ENCODE measurements at regions not wholly inside any gene's neighbourhood (a gene's known extent, or its start where the extent isn't known, plus 50 kb on each side); places are given as distances from the start of the nearest gene placed in this dataset.
A peak's percentile ranks its signal among the peaks of the same experiment; 100 is the strongest.

DNA sequence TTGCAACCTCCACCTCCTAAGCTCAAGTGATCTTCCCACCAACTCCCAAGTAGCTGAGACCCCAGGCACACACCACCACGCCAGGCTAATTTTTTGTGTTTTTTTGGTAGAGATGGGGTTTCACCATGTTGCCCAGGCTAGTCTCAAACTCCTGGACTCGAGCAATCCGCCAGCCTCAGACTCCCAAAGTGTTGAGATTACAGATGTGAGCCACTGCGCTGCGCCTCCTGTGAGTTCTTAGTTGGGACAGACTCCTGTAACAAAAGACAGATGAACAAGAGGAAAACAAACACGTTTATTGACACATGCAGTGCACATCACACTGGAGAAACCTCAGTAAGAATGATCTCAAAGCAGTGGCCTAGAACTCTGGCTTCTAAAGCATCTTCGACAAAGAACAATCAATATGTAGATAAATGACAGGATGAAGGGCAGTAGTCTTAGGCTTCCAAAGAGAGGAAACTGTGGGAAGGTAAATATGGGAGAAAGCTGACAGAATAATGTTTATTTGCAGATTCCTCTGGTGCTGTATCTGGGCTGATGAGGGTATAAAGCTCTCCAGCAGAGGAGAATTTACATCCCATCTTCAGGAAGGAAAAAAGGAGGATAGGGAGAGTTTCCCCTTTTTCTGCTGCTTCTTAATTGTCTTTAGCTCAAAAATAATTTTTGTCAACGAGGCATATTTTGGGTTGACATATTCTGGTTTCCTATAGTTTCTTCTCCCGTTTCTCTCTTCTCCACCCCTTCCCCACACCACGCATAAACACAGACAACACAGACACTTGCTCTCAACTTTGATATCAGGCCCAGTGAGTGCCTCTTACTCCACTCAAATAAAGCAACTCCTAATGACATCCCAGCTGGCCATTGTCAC is 84.7 kb upstream of the TNFAIP3 start:
- ATAC-seq: no peak
- intact Hi-C loops (cut with DNase I): no loop called here

DNA sequence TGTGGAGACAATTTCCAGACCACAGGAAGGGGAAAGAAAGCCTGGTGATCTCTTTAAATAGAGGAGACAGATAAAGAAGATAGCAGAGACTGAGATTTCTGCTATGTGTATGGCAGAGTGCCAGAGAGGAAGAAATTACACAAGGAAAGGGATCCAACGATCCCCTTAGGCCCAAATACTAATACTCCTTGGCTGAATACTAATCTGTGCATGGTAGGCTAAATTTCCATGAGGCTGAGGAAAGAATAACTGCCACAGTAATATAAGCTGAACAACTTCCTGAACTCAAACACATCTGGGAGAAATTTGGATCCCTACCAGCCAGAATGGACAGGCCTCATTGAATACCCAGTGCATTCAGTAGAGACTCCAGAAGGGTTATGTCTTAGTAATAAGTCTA is 83.3 kb upstream of the TNFAIP3 start:
- intact Hi-C loops (cut with DNase I): no loop called here
- DNase-seq (ENCODE audit: low spot score): no peak
- ATAC-seq: no peak

More for the DNA sequence above, 84.7 kb upstream of the TNFAIP3 start:
- no peak for DNase-seq (ENCODE audit: low spot score)

DNA sequence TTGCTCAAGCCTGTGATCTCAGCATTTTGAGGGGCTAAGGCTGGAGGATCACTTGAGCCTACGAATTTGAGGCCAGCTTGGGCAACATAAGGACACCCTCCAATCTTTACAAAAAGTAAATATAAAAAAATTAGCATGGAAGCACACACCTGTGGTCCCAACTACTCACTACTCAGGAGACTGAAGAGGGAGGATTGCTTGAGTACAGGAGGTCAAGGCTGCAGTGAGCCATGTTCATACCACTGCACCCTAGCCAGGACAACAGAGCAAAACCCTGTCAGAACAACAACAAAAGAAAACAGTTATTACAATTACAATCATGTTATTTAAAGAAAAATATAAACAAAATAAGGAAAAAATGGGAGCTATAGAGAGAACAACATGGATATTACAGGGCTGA is 82.5 kb upstream of the TNFAIP3 start:
- ATAC-seq (no peak), DNase-seq (ENCODE audit: low spot score) (no peak)
- intact Hi-C loops (cut with DNase I): no loop called here

DNA sequence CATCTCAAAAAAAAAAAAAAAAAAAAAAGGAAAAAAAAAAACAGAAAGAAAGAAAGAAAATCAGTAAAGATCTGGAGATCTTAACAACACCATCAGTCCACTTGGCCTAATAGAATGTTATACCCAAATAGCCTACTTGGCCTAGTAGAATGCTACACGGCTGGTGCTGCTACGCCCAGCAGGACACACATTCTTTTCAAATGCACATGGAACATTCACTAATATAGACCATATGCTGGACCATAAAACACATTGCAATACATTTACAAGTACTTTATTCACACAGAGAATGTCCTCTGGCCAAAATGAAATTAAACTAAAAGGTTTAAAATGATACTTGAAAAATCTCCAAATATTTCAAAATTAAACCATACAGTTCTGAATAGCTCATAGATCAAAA is 80.0 kb upstream of the TNFAIP3 start:
- intact Hi-C loops (cut with DNase I): no loop called here
- ATAC-seq: no peak
- DNase-seq (ENCODE audit: low spot score): no peak

DNA sequence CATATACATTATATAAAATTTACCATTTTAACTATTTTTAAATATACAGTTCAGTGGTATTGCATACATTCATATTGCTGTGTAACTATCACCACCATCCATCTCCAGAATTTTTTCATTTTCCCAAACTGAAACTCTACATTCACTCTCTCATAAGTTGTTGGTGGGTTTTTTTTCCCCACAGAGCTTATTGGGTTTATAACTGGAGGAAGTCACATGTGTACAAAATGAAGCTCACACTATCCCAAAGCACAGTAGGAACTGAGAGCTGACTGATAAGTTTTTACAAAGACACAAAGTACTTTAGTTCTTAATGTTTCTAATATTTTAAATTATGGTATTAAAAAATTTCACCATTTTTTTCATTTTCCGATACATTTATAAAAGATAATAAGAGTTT is 78.8 kb upstream of the TNFAIP3 start:
- intact Hi-C loops (cut with DNase I): no loop called here
- DNase-seq (ENCODE audit: low spot score) (no peak), ATAC-seq (no peak)

DNA sequence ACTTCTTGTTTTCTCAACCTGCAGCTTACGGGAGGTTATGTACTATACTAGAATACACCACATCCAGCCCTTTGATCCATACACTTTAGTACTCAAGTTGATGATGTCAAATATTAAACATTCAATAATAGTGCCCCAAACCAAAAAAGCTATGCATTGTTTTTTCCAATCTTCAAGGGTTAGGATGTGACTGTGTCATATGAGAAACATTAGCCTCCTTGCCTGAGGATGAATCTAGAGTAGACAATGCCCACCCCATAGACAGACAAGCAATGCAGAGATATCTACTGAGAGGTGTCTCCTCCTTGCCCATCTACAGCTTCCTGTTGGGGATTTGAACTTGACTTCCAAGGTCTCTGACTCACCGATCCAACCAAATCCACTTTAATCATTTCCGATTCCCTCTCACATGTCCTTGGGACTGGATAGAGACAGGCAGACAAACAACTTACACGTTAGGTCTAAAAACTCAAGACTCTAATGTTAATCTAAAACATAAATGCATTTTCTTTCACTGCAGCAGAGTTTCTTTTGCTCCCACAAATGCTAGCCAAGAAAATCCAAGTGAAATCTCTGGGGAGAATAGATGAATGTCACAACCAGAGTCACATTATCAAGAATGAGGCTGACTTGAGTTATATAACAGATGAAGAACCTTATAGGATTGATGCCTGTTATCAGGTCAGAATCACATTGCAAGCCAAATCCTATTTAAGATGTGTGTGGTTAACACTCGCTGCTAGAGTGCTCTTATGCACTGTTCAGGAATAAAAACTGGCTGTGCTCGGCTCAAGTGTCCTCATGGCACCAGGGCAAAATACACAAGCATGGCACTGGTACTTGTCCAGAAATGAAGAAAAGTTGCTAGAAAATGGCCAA is 75.5 kb upstream of the TNFAIP3 start:
- no peak for DNase-seq (ENCODE audit: low spot score)
- intact Hi-C loops (cut with DNase I): no loop called here
- no peak for ATAC-seq

DNA sequence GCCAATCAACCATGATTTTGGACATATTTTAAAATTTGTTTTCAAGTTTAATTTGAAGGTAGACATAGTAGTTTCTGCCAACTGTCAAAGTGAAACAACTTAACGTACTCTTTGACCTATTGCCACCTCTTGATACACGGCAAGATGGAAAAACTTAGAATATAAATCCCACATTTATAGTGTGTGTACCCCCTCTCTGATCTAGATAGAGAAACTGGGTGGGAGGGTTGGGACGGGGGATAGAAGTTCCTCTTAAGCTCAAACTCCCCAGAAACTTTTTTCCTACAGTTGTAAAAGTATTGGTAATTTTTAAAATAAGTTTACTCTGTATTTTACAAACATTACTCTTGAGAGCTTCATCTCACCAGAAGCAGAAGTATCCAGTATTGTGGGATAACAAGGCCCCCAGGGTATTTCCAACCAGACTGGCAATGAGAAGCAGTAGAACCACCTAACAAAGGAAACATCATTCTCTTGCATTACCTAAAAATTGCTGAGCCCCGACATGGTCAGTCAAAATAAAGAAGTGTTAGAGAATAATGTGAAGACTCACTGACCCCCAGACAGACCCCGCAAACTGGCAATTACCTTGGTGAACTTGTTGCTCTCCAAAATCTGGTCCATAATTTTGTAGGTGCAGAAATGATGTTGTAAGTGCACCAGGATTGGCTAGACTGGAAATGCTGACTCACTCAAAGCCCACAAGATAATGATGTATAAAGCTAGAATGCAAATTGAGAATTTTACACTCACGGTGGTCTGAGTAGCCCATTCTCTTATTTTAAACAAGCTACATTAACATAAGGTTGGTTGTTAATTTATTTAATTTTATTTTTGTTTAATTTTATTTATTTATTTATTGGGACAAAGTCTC is 74.7 kb upstream of the TNFAIP3 start:
- intact Hi-C loops (cut with DNase I): no loop called here
- ATAC-seq: no peak
- no peak for DNase-seq (ENCODE audit: low spot score)

DNA sequence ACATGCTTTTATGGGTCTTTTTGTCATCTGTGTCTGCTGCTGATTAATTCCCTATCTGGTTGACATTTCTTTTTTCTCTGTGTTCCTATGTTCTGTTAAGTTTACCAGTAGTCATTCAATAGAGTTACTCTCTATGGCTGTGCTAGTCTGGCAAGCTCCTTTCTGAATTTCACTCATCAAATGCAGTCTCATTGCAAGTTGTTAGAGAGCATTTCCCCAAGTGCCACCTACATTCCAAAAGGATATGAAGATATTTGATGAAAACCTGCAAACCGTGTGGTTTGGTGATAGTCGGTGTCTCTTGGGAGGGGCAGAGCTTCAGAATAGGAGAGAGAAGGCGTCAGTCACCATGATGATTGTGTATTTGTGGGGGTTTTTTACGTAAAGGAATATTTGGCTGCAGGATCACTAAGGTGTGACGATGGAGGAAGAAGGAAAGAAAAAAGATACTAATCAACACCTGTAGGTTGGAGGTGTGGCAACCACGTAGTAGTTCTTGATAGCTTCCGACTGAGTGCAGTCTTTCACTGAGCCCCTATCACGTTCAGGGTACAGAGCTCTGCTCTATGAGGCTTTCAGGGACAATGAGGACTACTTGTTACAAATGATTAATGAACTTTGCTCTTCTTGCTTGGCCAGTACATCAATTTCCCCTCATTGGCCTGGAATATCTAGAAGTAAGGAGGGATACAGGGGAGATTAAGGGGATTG is 73.1 kb upstream of the TNFAIP3 start:
- no peak for ATAC-seq
- no peak for DNase-seq (ENCODE audit: low spot score)
- intact Hi-C loops (cut with DNase I): no loop called here

DNA sequence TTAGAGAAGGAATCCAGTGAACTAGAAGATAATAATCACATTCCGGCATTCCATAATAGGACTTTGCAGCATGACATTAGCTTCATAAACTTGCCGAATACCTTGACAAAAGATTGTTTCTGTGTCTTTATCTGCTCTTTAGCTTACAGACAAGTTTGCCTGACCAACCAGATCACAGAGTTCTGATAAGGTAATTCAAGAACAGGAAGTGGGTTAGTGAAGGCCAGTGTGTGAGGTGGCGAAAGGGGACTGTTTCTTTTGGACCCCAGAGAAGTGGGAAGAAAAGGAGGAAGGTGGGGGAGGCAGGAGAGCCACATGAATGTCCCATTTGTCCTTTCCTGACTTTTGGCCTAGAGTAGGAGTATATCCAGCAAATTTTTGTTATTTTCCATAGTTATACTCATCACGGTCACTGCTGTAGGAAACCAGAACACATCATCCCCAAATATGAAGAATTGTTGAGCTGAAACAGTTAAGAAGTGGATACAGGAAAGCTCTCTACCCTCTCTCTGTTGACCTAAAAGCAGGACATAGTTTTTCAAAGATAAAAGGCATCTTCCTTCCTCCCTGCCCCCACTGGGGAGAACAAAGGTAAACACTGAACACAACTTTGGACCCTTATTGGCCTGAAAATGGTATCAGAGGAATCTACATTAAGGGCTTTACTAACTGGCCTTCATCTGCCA is 72.4 kb upstream of the TNFAIP3 start:
- intact Hi-C loops (cut with DNase I): no loop called here
- no peak for ATAC-seq
- DNase-seq (ENCODE audit: low spot score): no peak

DNA sequence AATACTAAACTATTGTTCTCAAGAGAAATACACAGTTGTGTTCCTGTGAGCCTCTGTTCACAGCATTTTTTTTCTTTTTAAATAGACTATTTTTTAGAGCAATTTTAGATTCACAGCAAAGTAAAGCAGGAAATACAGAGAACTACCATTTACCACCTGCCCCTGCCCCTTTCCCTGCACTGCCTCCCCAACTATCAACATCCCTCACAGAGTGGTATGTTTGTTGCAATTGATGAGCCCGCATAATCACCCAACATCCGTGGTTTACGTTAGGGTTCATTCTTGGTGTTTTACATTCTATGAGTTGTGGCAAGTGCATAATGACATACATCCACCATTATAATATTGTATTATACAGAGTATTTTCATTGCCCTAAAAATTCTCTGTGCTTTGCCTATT is 71.6 kb upstream of the TNFAIP3 start:
- no peak for ATAC-seq
- no peak for DNase-seq (ENCODE audit: low spot score)
- intact Hi-C loops (cut with DNase I): no loop called here

DNA sequence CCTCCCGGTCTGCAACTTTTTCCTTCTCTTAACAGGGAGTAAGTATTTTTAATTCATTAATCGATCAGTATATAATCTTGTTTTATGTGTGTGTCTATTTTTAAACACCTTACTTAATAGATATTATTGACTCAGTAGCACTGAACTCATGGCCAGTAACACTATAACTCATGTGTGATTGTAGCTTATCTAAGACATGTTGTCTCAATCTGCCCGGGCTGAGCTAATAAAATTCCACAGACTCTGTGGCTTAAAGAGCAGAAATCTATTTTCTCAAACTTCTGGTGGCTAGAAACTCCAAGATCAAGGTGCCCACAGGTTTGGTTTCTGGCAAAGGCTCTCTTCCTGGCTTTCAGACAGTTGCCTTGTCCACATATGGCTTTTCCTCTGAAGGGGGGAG is 68.8 kb upstream of the TNFAIP3 start:
- ATAC-seq: no peak
- intact Hi-C loops (cut with DNase I): no loop called here
- DNase-seq (ENCODE audit: low spot score): no peak

DNA sequence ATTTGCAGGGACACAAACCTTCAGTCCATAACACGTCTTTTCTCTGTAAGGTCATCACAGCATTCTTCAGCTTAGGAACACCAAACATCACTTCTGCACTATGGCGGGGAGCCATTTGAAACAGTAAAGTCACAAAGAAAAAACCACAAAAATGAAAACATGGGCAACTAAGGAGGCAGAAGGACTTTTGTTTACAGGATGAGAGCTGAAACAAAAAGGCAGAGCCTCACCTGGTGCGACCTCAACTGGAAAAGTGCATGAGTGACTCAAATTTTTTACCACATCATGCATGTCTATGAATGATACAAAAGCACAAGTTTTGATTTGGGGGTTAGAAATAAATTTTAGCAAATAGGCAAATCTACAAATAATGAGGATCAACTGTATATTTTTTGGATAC is 68.2 kb upstream of the TNFAIP3 start:
- DNase-seq (ENCODE audit: low spot score) (no peak), ATAC-seq (peak; percentile 39)
- intact Hi-C loops (cut with DNase I): no loop called here

DNA sequence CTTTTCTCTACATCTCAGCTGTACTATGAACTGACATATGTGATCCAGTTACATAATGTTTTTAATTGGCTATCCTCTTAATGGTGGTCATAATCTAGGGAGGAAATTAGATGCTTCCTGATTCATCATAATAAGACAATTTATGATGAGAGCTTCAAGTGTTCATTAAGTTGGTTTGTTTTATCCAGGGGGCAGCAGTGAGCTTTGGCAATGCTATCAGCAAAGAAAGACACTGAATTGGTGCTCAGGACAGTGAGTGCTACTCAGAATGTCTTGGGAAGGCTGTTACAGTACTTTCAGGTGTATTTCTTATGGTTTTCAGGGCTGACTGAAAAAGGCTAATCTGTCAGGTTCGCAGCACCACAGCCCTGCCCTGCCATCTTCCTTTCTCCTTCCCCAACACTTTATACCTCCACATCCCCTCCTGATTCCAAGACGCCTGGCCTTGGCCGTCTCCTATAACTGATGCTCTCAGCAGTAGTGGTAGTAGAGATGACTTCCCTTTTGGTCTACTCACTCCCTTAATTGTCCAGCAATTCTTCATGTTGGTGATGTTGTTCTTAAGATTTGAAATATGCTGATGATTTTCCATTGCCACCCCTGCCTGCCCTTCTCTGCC is 67.0 kb upstream of the TNFAIP3 start:
- ATAC-seq (peak; percentile 80), DNase-seq (ENCODE audit: low spot score) (no peak)
- intact Hi-C loops (cut with DNase I): no loop called here

DNA sequence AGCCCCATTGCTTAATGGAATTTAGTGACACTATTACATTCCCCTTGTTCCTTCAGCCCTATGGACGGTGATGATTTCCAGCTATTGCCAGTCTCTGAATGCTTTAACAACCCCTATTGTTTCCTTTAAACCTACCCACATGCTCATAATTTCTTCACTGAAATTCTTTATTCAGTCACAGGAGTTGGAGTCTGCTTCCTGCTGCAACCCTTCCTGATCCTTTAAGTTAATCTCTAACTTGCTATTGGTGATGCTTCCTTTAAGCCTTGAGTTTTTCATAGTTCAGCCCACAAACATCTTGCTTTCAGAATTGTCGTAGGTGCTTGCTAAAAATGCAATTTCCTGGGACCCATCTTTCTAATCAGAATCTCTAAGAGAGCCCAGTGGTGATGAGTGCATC is 66.3 kb upstream of the TNFAIP3 start:
- intact Hi-C loops (cut with DNase I): no loop called here

DNA sequence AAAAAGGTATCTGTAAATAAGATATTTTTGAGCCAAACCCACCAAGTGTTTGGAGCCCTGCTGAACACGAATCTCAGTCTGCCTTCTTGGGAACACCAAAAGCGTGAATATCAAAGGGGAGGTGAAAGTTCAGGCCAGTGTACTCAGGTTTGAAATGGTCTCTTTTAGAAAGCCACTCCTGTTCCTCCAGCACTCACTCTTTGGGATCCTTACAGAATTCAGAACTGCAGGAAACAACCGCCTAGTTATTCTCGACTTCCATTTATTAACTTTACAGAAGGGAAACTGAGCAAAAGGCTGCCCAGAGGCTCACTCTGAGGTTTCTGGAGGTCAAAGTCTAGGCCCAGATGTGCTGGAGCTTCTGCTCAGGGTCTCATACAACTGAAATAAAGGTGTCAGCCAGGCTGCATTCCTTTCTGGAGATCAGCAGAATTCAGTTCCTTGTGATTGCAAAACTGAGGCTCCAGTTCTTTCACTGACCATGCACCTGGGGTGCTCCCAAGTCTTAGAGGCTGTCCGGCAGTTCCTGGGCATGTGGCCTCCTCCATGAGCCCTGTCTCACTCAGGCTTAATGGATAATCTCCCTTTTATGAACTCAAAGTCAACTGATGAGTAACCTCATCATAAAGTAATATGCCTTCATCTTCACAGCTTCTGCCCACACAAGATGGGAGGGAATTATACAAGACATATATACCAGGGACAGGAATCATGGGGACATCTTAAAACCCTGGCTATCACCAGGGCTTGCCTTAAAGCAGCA is 65.5 kb upstream of the TNFAIP3 start:
- intact Hi-C loops (cut with DNase I): no loop called here
- DNase-seq (ENCODE audit: low spot score) (no peak), ATAC-seq (no peak)

More for the DNA sequence above, 66.3 kb upstream of the TNFAIP3 start:
- no peak for ATAC-seq
- DNase-seq (ENCODE audit: low spot score): no peak

DNA sequence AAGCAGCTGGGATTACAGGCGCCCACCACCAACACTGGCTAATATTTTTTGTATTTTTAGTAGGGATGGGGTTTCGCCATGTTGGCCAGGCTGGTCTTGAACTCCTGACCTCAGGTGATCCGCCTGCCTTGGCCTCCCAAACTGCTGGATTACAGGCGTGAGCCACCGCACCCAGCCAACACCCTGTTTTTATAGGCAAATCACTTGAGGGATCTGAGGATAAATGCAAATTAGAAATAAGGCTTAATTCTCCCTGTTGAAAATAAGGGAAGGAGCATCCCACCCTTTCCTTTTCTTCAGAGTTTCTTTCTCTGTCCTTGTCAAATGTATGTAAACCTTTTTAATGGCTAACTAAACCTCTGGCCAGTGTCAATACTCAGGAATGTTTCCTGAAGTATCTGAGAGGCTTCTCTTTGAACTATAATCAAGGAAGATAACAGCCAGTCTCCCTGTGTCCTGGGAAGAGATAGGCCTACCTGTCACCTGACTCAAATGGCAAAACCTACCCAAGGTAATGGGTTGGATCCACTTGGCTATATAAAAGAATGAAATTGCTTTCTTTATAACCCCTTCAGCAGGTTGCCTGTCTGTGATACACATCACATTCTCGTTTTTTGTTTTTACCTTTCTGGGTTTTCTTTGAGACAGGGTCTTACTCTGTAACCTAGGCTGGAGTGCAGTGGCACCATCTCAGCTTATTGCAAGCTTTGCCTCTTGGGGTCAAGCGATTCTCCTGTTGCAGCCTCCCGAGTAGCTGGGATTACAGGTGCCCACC is 64.5 kb upstream of the TNFAIP3 start:
- no peak for DNase-seq (ENCODE audit: low spot score)
- intact Hi-C loops (cut with DNase I): no loop called here
- no peak for ATAC-seq

Data from sciatic nerve (tissue), 2 donors.